HG03565 (cell line): ENCODE measurements at regions not wholly inside any gene's neighbourhood (a gene's known extent, or its start where the extent isn't known, plus 50 kb on each side); places are given as distances from the start of the nearest gene placed in this dataset.

Source experiments
- ATAC-seq: cut with Tn5 transposase; IDR thresholded peaks from one replicate; pipeline ENCODE4 v1.9.1; 2021; ENCODE audit warnings: mild to moderate bottlenecking, moderate library complexity; ENCODE audit not compliant: unreplicated experiment

GRCh38 chr18:11324956-11325882 is 175.8 kb upstream of the PIEZO2 start:
- peak; percentile 93 for ATAC-seq

GRCh38 chr18:11324510-11324909 is 175.1 kb upstream of the PIEZO2 start:
- no peak for ATAC-seq

DNA sequence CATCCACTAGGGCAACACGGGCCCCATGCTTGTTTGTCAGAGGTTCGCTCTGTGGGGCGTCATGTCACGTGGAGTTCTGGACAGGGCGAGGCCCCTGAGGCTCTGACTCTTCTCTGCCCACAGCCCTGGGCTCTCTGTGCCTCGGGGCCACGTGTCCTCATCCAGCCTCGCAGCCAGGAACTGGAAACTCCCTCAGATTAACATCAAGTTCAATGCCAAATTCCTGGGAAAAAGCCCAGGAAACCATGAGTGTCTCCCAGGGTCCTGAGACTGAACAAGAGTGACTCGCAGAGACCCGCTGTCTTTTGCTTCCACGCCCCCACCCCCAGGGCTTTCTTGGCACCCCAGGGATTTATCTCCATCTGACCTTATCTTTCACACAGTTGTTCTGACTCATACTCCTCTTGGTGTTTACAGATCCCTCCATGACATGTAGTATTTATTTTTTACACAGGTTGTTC is 174.0 kb upstream of the PIEZO2 start:
- no peak for ATAC-seq

DNA sequence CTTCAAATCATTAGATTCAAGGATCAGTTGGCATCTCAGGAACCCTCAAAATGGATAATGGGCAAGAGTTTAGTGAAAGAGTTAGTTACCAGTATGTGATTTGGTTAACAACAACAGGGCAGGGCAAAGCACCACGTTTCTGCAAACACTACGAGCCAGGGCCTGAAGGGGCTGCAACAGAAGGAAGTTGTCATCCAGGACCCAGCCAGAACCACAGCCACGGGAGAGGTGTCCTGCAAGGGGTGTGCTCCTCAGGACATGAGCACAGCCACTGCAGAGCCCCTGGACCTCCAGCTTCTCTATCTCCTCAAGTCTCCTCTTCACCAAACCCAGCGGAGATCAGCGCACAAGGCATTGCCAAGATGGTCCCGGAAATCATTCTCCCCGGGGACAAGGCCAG is 173.3 kb upstream of the PIEZO2 start:
- ATAC-seq: no peak

DNA sequence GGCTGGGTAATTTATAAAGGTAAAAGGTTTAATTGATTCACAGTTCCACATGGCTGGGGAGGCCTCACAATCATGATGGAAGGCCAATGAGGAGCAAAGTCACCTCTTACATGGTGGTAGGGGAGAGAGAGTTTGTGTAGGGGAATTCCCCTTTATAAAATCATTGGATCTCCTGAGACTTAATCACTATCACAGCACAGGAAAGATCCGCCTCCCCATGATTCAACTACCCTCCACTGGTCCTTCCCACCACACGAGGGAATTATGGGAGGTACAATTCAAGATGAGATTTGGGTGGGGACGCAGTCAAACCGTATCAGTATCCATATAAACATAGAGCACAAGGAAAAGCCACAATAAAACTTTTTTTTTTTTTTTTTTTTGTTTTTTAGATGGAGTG is 172.6 kb upstream of the PIEZO2 start:
- ATAC-seq: no peak

DNA sequence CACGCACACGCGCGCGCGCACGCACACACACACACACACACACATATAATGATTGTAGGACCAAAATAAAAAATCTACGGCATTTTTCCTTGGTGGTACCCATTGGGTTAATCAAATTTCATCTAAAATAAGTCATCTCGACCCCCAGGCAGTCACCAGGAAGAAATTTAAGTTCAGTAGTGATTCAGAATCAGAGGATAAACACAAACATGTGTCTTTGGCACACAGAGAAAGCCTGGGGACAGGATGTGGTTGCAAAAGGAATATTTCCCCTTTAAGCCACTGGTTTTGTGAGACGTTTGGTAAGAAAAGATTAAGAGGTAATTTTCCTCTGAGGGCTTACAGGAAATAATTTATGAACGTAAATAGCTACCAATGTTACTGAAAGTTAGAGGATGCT is 171.6 kb upstream of the PIEZO2 start:
- no peak for ATAC-seq

GRCh38 chr18:11316546-11316945 is 167.2 kb upstream of the PIEZO2 start:
- ATAC-seq: no peak

DNA sequence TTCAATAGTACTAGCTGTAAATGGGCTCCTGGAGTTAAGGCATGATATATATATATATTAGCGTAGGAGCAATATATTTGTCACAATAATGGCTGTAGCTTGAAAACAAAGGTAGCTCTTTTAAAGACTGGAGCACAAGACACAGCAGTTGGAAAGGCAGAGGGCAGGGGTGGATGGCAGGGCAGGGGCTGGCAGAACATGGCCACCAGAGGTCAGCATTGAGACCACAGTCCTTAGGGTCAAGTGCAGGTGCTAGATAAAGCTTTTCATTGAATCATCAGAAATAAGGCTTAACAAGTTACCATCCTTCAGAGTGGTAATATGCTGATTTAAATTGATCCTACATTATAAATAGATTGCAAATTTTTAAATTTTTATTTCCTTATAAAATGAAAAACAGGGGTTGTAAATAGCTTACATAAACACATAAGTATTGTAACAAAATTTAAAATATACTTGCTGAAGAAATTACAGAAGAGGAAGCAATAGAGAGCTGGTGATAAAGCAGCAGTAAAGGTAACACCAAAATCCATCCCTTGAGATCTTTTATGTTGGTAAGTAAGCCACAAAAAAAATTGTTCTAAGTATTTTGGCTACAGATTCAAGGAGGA is 161.2 kb upstream of the PIEZO2 start:
- ATAC-seq: no peak

- ATAC-seq: no peak
Measured at GRCh38 chr18:11309172-11309571, 159.8 kb upstream of the PIEZO2 start.

DNA sequence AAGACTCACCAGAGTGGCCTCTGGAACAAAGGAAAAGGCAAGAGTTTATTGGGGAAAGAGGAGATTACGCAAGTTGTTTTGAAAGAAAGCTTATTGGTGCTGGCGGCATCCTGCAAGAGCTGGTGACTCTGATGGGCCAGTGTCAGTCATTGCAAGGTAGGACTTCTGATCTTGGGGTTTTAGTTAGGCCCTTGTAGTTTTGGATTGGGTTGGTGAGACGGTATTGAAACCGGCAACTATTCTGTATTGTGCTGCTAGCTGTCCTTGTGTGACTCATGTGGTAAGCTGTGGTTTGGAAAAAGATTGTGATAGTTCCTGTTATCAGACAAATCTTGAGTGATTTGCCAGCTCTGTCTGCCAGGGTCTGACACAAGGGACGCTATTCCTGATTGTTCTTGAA is 159.1 kb upstream of the PIEZO2 start:
- ATAC-seq: no peak

DNA sequence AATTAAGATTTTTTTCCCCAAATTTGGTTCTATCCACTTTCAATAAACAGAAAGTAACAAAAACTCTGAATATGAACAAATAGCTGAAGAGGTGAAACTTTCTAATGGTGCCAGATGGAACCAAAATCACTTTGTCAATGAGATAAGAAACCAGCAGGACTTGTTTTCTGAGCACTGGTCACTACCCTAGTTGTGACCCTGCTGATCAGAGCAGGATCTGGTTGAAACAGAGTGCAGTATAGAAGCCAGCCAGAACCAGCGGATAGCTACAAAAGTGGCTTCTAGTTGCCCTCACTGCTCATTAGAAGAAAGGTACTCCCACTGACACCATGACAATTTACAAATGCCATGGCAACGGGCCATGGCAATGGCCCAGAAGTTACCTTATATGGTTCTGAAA is 158.3 kb upstream of the PIEZO2 start:
- no peak for ATAC-seq

DNA sequence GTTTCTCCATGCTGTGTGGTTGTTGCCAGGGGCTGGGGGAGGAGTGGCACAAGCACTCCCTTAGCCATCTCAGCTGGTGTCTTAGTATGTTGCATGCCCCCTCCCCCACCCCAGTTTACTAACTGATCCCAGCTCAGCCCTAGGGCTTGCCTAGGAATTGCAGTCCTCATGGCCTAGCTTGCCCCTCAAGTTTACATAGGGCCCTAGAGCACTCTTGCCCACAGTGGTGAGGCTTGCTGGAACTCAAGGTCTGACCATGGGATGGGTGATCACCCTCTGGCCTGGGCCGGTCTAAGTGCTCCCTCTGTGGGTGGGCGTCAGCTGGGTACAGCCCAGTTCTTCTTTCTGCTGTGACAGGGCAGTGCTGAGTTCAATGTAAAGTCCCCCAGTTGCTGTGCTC is 156.1 kb upstream of the PIEZO2 start:
- ATAC-seq: no peak

DNA sequence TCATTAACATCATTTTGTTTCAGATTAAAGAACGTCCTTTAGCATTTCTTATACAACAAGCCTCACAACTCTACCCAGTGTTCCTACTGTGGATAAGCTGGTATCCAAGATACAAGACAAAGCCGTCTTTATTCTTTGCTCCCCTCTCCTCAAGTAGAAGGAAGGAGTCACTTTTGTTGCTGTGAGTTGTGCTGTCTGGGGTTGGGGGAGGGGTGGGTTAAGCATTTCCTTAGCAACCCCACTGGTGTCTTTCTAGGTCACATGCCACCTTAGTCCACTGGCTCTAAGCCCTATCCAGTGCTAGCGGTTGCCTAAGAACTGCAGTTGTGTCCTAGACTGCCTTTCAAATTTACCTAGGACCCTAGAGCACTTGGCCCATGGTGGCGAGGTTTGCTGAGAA is 155.6 kb upstream of the PIEZO2 start:
- ATAC-seq: no peak

- ATAC-seq: no peak
Measured at GRCh38 chr18:11296946-11297345, 147.6 kb upstream of the PIEZO2 start.

- ATAC-seq: no peak
Measured at GRCh38 chr18:11293794-11294193, 144.4 kb upstream of the PIEZO2 start.

GRCh38 chr18:11290786-11291185 is 141.4 kb upstream of the PIEZO2 start:
- ATAC-seq: no peak

DNA sequence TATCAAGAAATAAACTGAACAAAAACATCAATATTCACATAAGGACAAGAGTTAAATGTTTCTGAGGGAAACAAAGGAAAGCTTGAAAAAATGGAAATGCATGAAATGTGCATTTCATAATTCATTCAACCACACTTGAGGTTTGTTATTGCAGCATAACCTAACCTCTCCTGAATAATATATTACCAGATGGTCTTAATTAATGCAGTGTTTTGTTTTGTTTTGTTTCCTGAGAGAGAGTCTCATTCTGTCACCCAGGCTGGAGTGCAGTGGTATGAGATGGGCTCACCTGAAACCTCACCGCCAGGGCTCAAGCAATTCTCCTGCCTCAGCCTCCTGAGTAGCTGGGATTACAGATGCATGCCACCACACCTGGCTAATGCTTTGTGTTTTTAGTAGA is 139.9 kb upstream of the PIEZO2 start:
- no peak for ATAC-seq

DNA sequence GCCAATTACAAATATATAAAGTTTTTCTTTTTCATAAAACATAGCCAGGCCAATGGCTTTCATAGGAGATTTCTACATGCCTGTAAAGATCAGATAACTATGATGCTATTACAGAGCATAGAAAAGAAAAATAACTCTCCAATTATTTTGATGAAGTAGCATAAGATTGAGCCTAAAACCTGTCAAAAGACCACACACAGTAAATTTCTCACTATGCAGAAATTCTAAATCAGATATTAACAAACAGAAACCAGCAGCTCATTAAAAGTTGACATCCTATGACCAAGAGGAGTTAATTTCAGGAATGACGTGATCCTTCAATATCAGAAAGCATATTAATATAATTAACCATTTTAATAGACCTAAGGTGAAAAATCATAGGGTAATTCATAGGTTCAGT is 139.0 kb upstream of the PIEZO2 start:
- no peak for ATAC-seq

DNA sequence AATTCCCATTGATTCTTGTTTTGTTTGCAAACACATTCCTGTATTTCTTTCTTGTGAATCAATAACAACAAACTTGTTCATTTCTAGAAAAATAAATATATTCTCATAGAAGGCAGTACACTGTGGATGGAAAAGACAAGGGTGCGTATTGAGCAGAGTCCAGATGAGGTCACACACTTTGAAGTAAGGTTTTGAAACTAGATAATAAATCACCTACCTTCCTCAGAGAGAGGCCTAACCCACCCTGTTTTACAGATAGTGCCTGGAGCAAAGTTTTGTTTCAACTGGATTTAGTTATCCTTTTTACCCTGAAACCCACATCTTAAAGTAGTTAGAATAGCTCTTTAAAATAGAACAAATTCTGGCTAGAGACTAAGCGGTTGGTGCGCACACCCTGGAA is 137.1 kb upstream of the PIEZO2 start:
- no peak for ATAC-seq

DNA sequence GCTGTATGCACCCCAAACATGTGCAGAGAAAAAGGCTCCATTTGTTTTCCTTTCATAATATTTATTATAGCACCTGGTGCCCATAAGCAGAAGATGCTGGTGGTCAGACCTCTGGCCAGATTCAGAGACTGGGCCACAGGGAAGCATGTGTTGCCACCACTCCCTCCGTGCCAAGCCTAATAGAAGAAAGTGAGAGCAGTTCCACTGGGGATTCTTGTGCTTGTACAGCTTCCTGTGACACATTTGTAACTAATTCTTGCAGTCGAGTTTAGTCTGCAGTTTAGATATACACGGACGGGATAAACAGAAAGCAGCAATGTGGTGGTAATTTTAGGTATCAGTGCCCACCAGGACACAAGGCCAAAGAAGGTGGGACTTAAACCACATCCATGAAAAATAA is 135.4 kb upstream of the PIEZO2 start:
- ATAC-seq: no peak

DNA sequence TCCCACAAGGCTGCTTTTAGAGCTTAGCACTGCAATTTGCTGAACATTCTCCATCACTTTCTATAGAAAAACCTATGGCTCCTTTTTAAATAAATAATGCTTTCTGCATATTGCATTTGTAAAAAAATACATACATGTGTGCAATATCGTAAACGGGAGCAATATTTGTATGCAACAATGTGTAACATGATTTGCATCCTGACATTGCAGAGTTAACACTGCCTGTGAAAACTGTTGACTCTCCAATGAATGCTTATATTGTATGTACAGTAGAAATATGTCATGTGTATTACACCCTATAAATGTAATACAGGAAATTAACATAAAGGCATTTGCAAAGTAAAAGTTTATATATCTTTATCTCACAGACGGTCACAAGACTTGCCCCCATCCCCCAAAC is 135.0 kb upstream of the PIEZO2 start:
- no peak for ATAC-seq

DNA sequence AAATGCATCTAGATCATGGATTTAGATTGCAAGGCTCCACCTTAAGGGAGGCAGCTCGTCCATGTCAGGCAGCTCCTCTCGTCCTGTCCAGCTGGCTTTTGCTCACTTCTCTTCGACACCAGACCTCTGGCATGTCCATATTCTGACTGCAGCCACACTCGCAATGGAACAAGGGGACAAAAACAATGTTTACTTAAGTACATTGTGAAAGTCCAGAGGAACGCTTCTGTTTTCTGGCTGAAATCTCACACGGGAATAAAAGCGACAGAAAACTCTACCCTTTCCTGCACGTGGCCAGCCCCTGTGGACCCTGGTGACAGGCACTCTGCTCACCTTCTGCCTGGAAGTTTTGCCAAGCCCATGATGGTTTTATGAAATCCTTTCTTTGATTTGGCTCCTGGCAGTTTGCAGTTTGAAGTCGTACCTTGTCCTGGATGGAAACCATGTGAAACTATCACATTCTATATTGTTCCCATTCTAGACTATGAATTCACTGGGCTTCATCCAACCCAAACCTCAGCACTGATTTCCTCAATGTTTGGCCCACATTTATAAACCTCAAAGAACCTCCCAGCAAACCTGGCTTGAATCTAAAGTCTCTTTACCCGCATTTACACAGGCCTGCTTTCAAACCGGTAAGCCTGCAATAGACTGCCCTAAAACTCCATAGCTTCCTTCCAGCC is 134.3 kb upstream of the PIEZO2 start:
- no peak for ATAC-seq
